ENCODE measurements at regions not wholly inside any gene's neighbourhood (a gene's known extent, or its start where the extent isn't known, plus 50 kb on each side); places are given as distances from the start of the nearest gene placed in this dataset.

DNA sequence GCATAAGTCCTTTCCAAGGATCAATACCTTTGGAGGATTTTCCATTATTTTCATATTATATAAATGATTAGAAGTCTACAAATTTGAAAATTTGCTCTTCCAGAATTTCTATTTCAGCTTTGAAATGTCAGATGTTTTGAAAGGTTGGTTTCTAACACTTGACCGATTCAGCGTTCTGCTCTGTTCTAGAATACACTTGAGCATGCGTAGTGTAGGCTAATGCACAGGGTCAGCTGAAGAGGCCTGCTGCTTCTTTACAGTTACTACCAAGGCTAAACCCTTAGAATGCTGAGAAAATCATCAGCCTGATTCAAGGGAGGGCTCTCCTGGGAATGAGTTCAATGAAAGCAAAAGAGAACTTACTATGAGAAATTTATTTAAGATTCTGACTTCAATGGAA, 177.6 kb downstream of the RNF144B start:
- Histone ChIP-seq H3K4me1 (no peaks in the 10 kb centered on the region), H3K27me3 (no peaks in the 10 kb centered on the region), H3K27ac (no peak overlapping the region), H3K9me3 (no peaks in the 10 kb centered on the region), H3K36me3 (replicated peaks in 1 of 2; ENCODE audit: insufficient read depth in 1 of 2, low read depth in 2 of 2) (no peaks in the 10 kb centered on the region), H3K4me3 (no peak overlapping the region)
- WGBS, 2 donors = 94 to 95% methylated on average over 3 of the region's 3 CpGs
- ATAC-seq = no peak
- no peak for DNase-seq
- intact Hi-C loops (cut with DNase I) = no loop called here
- no peak for TF ChIP-seq POLR2A (IDR thresholded peaks at IDR 0.05)
- TF ChIP-seq, protein P1, sequence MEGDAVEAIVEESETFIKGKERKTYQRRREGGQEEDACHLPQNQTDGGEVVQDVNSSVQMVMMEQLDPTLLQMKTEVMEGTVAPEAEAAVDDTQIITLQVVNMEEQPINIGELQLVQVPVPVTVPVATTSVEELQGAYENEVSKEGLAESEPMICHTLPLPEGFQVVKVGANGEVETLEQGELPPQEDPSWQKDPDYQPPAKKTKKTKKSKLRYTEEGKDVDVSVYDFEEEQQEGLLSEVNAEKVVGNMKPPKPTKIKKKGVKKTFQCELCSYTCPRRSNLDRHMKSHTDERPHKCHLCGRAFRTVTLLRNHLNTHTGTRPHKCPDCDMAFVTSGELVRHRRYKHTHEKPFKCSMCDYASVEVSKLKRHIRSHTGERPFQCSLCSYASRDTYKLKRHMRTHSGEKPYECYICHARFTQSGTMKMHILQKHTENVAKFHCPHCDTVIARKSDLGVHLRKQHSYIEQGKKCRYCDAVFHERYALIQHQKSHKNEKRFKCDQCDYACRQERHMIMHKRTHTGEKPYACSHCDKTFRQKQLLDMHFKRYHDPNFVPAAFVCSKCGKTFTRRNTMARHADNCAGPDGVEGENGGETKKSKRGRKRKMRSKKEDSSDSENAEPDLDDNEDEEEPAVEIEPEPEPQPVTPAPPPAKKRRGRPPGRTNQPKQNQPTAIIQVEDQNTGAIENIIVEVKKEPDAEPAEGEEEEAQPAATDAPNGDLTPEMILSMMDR (IDR thresholded peaks at IDR 0.05) = no peak

DNA sequence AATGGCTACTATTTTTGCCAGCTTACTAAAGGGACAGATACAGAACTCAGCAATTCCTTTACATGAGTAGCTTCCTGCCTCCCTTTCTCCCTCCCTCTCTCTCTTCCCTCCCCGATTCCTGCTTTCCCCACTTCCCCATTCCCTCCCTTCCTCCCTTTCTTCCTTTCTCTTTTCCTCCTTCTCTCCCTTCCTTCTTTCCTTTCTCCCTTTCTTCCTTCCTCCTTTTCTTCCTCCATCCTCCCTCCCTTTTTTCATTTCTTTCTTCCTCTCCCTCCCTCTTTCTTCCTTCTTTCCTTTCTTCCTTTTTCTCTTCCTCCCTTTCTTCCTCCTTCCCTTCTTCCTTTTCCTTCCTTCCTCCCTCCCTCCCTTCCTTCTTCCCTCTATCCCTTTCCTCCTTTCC, 178.1 kb downstream of the RNF144B start:
- H3K9me3 ChIP-seq = no peaks in the 10 kb centered on the region
- WGBS, 2 donors = 76 to 89% methylated on average over 1 of the region's 1 CpG
- H3K27me3 ChIP-seq = no peaks in the 10 kb centered on the region
- no peak for TF ChIP-seq POLR2A (IDR thresholded peaks at IDR 0.05)
- TF ChIP-seq, protein P1 (IDR thresholded peaks at IDR 0.05) = no peak
- H3K27ac ChIP-seq = no peak overlapping the region
- intact Hi-C loops (cut with DNase I) = no loop called here
- H3K4me3 ChIP-seq = no peak overlapping the region
- no peaks in the 10 kb centered on the region for H3K36me3 ChIP-seq (replicated peaks in 1 of 2; ENCODE audit: insufficient read depth in 1 of 2, low read depth in 2 of 2)
- ATAC-seq (no peak), DNase-seq (no peak)
- no peaks in the 10 kb centered on the region for H3K4me1 ChIP-seq

DNA sequence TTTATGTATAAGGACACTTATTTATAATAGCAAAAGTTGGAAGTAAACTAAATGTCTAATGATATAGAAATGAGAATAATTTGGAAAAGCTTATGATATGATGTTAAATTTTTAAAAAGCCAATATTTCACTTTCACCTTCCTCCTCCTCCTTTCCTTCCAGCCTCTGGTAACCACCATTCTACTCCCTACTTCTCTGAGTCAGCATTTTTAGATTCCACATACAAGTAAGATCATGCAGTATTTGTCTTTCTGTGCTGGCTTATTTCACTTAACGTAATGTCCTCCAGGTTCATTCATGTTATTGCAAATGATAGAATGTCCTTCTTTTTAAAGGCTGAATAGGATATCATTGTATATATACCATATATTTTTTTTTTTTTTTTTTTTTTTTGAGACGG, 180.2 kb downstream of the RNF144B start:
- no peak for ATAC-seq
- DNase-seq = no peak
- no peaks in the 10 kb centered on the region for H3K9me3 ChIP-seq
- H3K27me3 ChIP-seq = no peaks in the 10 kb centered on the region
- TF ChIP-seq, protein P1 (IDR thresholded peaks at IDR 0.05) = no peak
- TF ChIP-seq POLR2A (IDR thresholded peaks at IDR 0.05) = no peak
- no peaks in the 10 kb centered on the region for H3K4me1 ChIP-seq
- intact Hi-C loops (cut with DNase I) = no loop called here
- H3K27ac ChIP-seq = no peak overlapping the region
- no peaks in the 10 kb centered on the region for H3K36me3 ChIP-seq (replicated peaks in 1 of 2; ENCODE audit: insufficient read depth in 1 of 2, low read depth in 2 of 2)
- no peak overlapping the region for H3K4me3 ChIP-seq
- 78 to 89% methylated on average over 1 to 2 of the region's 2 CpGs for WGBS, 2 donors

DNA sequence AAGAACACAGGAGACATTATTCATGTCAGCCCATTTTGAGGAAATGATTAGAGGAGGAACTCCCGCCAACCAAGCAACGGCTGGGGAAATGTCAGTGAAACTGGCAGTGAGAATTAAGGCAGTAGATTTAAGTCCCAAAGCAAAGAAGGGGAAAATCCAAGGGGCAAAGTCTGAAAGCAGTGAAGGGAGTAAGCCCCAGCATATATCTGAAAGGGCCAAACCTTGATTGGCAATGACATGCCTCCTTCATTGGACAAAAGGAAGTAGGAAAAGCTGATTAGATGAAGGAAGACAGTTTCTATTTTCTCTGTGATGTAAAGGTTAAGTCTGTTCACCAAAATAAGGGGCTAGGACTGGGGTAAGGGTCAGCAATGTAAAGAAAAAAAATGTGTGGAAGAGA, 190.3 kb downstream of the RNF144B start:
- intact Hi-C loops (cut with DNase I) = no loop called here
- DNase-seq (no peak), ATAC-seq (no peak)
- no peak overlapping the region for H3K27ac ChIP-seq
- H3K4me3 ChIP-seq = no peak overlapping the region
- H3K4me1 ChIP-seq = no peaks in the 10 kb centered on the region
- H3K36me3 ChIP-seq (replicated peaks in 1 of 2; ENCODE audit: insufficient read depth in 1 of 2, low read depth in 2 of 2) = no peaks in the 10 kb centered on the region
- H3K27me3 ChIP-seq = no peaks in the 10 kb centered on the region
- whole genome bisulfite sequencing, 2 donors = 39 to 59% methylated on average over 2 of the region's 2 CpGs
- H3K9me3 ChIP-seq = no peaks in the 10 kb centered on the region
- TF ChIP-seq, protein P1 (IDR thresholded peaks at IDR 0.05) = no peak
- TF ChIP-seq POLR2A (IDR thresholded peaks at IDR 0.05) = no peak

DNA sequence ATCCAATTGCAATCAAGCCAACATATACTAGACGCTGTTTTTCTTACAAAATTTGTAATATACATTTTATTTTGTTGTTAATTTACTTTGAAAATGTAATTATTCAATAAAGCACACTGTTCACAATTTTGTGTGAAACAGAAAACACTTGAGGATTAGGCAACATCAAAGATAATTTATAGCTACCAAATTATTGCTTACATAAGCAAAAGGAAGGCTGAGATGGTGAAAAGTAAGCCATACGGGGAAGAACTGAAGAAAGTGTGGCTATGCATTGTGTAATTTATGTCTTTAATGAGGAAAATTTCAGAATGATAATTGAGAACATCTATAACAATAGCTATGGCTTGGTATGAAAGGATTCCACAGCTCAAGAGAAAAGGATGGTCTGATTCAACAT, 192.0 kb downstream of the RNF144B start:
- DNase-seq (no peak), ATAC-seq (no peak)
- H3K4me3 ChIP-seq = no peak overlapping the region
- intact Hi-C loops (cut with DNase I) = no loop called here
- H3K27me3 ChIP-seq = no peaks in the 10 kb centered on the region
- no peaks in the 10 kb centered on the region for H3K9me3 ChIP-seq
- H3K36me3 ChIP-seq (replicated peaks in 1 of 2; ENCODE audit: insufficient read depth in 1 of 2, low read depth in 2 of 2) = no peaks in the 10 kb centered on the region
- WGBS, 2 donors = 44 to 54% methylated on average over 2 of the region's 2 CpGs
- no peak overlapping the region for H3K27ac ChIP-seq
- no peak for TF ChIP-seq POLR2A (IDR thresholded peaks at IDR 0.05)
- TF ChIP-seq, protein P1 (IDR thresholded peaks at IDR 0.05) = no peak
- no peaks in the 10 kb centered on the region for H3K4me1 ChIP-seq
